Head of caudate nucleus (tissue), 42 donors: ENCODE measurements at regions not wholly inside any gene's neighbourhood (a gene's known extent, or its start where the extent isn't known, plus 50 kb on each side); places are given as distances from the start of the nearest gene placed in this dataset.
"Not testable (repeated sequence)": the region's sequence is repeated elsewhere in the genome, so short reads cannot be mapped to it uniquely, and the experiment has no call there.

Experiments
- DNase-seq, 42 donors: peaks; one replicate each; pipeline versions ENCODE4 v3.0.0 to v3.0.0-alpha.2; 2020 to 2021; ENCODE audit warnings: mixed read lengths in 7 of 42
- intact Hi-C: fragments of 100-400 bp; cut with DNase I; formaldehyde crosslinking; loops from one replicate; pipeline ENCODE4 v1.15.0; 2022

GRCh38 chr1:182299054-182299727, 92.4 kb downstream of the GLUL start:
- intact Hi-C loops, result not testable (repeated sequence)

DNA sequence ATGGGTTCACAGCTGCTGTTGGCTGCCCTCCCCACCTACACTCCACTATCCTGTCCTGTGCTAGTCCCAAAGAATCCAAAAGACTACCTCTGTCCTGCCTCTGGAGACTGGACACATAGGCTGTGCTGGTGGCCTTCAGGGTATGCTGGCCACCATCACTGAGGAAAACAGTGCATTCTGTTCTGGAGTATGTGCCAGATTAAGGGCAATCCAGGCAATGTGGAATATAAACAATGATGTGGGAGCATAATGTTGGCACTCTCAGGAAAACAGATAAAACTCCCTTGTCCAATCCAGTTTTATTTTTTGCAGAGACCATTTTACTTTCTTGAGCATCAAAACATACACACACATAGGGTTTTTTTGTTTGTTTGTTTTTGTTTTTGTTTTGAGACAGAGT, 94.3 kb downstream of the GLUL start:
- no peak for DNase-seq

More at GRCh38 chr1:182299054-182299727, 92.4 kb downstream of the GLUL start:
- DNase-seq, result not testable (repeated sequence)

DNA sequence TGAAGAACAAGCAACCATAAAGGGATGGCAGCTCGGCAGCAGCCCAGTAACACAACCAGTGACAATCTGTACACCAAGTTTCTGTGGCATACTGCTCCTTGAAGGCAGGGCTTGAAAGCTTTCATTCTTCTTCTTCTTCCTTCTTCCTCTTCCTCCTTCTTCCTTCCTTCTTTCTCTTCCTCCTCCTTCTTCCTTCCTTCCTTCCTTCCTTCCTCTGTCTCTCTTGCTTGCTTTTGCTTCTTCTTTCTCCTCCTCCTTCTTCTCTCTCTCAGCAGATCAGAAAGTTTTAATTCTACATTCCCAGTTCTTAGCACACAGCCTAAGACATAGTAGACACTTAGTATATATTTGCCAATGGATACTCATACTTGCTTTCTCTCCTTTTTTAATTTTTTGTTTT, 95.9 kb downstream of the GLUL start:
- intact Hi-C loops, result no loop called here
- DNase-seq, result no peak

More for the DNA sequence above, 94.3 kb downstream of the GLUL start:
- intact Hi-C loops, result no loop called here

DNA sequence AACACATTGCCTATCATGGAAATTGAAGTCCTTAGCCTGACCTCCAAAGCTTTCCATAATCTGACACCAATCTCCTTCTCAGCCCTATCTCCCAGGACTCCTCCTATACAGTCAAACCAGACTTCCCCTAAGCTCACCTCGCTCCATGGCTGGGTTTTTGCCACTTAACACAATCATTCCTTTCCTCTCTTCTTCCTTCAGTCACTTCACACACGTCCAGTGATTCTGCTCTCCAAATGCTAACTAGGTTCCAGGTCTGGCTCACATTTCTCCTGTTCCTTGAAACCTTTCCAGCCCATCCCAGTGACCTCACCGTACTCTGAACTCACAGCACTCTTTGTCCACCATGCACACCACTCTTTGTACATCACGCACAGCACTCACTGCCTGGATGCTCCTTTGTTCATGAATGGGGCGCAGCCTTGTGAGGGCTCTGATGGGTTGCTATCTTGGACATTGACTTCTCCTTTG, 98.4 kb downstream of the GLUL start:
- DNase-seq, result no peak
- intact Hi-C loops, result no loop called here

GRCh38 chr1:182292193-182292741, 99.3 kb downstream of the GLUL start:
- no peak for DNase-seq
- intact Hi-C loops, result no loop called here

DNA sequence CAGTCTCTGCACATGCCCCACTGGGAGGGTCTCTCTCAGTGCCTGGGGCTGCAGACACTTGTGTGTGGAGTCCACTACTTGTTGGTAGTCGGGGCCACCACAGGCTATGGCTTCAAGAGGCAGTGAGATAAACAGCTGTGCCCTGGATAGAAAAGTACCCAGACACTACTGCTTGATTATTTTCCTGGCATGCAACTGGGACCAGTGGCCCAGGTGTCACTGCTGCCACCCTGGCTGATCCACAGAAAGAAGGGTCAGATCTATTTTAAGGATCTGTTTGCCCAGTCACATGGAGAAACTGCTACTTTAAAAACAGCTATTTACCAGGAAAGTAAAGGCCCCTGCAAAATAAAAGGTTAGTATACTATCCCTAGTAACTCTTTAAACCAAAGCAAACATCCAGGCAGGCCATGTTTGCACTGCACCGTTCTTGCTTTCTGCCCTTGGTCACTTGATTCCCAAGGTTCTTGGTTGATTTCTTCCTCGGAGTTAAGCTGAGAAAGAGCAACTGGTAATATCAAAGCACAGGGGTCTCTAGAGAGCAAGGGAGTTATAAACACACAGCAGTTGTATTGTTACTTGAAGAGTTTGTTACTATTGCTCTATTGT, 99.9 kb downstream of the GLUL start:
- intact Hi-C loops, result no loop called here
- DNase-seq, result no peak

DNA sequence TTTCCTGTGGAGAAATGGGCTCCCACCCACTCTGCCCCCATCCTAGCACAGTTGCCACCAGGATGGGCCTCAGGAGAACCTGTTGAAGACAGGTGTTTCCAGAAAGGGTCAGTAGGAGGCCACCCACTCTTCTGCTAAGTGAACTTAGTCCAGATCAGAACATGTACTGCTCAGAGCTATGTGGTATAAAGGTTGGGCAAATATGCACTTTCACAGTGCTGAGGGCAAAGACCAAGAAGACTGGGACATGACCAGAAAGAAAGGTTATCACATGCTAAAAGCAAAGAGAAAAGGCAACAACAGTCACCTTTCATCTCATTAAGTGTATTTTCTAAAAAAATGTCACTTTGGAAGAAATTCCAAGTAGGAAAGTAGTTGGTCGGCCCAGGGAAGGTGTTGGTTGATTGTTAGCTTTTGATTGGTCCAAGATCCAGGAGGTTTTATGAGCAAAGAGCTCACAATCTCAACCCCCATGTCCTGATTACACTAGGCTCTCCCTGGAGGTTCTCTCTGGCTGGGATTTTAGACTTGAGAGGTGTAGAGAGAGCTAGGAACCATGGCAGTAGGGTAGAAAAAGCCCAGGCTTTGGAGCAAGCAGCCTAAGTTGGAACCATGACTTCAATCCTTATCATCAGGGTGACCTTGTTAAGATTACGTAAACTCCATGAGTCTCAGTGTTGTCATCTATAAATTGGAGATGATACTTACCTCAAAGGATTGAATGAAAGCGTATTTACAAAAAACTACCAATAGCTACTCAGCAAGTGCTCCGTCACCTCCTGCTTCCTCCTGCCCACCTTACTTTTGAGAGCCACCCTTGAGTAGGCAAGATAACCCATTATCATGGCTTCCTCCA, 102.6 kb downstream of the GLUL start:
- intact Hi-C loops, result no loop called here
- DNase-seq, result no peak

- DNase-seq, result no peak
- intact Hi-C loops, result no loop called here
These were observed 104.8 kb downstream of the GLUL start for GRCh38 chr1:182286761-182287160.

DNA sequence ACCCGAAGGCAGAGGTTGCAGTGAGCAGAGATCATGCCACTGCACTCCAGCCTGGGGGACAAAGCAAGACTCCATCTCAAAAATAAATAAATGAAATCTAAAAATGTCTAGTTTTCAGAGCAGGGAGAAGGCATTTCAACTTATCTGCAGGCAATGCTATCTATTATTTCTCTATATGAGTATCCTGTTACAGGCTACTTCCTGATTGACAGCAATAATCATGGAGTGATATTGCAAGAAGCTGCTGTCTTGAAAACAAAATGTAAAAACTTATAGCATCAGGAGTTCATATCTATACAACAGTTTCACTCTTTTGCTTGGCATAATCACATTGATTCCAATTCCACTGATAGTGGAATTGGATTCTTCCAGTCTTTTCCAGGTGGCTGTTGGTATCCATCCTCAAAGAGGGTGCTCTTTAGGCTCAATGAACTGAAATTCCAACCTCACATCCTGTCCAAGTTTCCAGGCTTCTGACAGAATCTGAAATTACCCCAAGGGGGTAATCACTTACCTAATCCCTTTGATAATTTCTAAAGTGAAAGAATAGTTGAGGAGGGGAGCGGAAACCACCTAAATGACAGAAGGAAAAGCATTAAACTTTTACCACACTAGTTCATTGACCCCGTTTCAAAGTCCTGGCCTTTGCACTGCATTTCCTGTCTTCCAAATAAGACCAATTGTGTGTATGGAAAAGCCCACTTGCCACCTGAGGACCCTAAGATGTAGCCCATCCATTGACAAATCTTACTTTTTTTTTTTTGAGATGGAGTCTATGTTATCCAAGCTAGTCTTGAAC, 107.6 kb downstream of the GLUL start:
- intact Hi-C loops, result no loop called here
- DNase-seq, result no peak

- peak; percentile 55 to 95 (median 86) for DNase-seq
- intact Hi-C loops, result no loop called here
These were observed 110.0 kb downstream of the GLUL start for GRCh38 chr1:182281541-182281940.

GRCh38 chr1:182280504-182280900, 111.1 kb downstream of the GLUL start:
- intact Hi-C loops, result no loop called here
- no peak for DNase-seq

- intact Hi-C loops, result loop anchor here (2.0 kb wide), 1 partner anchor 111 kb away; the partner anchor contains the start of gene GLUL
- peak; percentile 75 to 97 (median 90) for DNase-seq
These were observed 111.7 kb downstream of the GLUL start for GRCh38 chr1:182279724-182280503.

GRCh38 chr1:182279302-182279701, 112.3 kb downstream of the GLUL start:
- intact Hi-C loops, result loop anchor here (2.0 kb wide), 1 partner anchor 111 kb away; the partner anchor contains the start of gene GLUL

DNA sequence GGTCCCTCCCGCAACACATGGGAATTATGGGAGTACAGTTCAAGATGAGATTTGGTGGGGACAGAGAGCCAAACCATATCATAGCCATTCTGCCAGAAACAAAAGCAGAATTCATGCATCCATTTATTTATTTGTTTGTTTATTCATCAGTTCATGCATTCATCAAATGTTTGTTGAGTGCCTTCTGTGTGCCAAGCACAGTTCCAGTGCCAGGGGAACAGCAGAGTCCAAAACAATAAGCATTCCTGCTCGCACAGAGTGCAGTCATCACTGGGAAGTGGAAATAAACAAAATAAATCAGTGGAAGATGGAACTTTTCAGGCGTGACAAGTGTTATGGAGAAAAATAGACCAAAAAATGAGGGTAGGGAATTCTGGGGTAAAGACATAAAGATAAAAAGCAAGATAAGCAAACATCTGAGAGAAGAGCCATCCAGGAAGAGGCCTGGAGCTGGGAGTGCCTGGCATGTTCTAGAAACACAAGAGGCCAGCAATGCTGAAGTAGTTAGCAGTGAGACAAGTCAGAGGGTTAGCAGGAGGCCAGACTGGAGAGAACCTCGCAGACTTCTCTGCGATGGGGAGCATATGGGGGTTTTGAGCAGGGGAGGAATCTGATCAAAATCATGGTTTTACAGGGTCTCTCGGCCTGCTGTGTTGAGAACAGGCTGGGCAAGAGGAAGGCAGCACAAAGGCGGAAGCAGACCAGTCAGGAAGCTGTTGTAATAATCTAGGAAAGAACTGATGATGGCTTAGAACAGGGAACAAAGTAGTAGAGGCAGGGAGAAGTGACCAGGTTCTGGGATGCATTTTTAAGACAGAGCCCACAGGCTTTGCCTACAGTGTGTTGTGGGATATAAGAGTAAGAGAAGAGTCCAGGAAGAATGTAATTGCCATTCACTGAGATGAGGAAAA, 113.2 kb downstream of the GLUL start:
- intact Hi-C loops, result loop anchor here (2.0 kb wide), 1 partner anchor 112 kb away; the partner anchor contains the start of gene GLUL
- DNase-seq, result peak in 17 of 42 donors; percentile 23 to 75 (median 42)

More at GRCh38 chr1:182279302-182279701, 112.3 kb downstream of the GLUL start:
- peak in 1 of 42 donors; percentile 20 for DNase-seq

GRCh38 chr1:182275271-182275670, 116.3 kb downstream of the GLUL start:
- DNase-seq, result no peak

GRCh38 chr1:182274618-182275017, 117.0 kb downstream of the GLUL start:
- DNase-seq, result no peak
- intact Hi-C loops, result no loop called here

More at GRCh38 chr1:182275271-182275670, 116.3 kb downstream of the GLUL start:
- intact Hi-C loops, result no loop called here

DNA sequence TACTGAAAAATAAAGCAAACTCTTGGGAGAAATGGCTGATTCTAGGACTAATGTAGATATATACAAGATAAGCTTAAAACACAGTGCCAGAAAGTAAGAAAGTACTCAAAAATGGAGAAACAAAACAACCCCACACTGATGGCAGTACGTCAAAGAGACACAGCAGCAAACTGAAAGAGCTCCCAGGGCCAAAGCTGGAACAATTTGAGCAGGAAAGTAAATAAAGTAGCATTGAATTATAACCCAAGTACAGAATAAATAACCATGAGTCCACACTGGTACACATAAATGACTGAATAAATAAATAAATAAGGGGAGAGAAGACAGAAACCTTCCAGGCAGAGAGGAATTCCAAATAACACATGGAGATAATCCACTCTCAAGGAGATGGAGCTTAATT, 120.9 kb downstream of the GLUL start:
- intact Hi-C loops, result no loop called here
- no peak for DNase-seq
